SU-DHL-6 (cell line): ENCODE measurements at regions not wholly inside any gene's neighbourhood (a gene's known extent, or its start where the extent isn't known, plus 50 kb on each side); places are given as distances from the start of the nearest gene placed in this dataset.

Source experiments
- EZH2phosphoT487 ChIP-seq: fragments of 200-600 bp; sonication (generic), shearing (Covaris generic); conservative IDR thresholded peaks from 2 replicates; pipeline ENCODE4 v1.6.1; 2018; ENCODE audit warnings: mild to moderate bottlenecking, antibody characterized with exemption, low read length, moderate library complexity, mixed read lengths
- TF ChIP-seq, protein P1 (sequence below): fragments of 200-600 bp; sonication (generic); IDR thresholded peaks from one replicate; pipeline ENCODE4 v1.5.1; 2017; ENCODE audit warnings: antibody characterized with exemption, mild to moderate bottlenecking, low read length, moderate library complexity; ENCODE audit not compliant: insufficient read depth, poor library complexity, severe bottlenecking

DNA sequence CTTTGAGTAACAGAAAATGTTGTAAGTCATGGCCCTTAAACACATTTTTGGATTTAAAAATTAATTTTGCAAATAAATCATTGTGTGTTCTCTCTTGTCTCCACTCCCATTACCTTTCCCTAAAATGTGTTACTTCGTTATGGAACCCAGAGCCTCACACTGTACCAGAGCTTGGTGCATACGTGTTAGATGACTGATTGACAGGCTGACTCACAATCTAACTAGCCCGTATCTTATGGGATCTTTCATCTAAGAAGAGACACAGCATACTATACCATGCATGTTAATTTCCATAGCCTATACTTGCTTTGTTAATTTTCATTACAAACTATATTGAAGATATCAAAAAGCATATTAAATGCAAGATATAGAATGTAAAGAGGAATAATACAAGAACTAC lies 87.1 kb downstream of the SPRY4 start:
- TF ChIP-seq, protein P1, sequence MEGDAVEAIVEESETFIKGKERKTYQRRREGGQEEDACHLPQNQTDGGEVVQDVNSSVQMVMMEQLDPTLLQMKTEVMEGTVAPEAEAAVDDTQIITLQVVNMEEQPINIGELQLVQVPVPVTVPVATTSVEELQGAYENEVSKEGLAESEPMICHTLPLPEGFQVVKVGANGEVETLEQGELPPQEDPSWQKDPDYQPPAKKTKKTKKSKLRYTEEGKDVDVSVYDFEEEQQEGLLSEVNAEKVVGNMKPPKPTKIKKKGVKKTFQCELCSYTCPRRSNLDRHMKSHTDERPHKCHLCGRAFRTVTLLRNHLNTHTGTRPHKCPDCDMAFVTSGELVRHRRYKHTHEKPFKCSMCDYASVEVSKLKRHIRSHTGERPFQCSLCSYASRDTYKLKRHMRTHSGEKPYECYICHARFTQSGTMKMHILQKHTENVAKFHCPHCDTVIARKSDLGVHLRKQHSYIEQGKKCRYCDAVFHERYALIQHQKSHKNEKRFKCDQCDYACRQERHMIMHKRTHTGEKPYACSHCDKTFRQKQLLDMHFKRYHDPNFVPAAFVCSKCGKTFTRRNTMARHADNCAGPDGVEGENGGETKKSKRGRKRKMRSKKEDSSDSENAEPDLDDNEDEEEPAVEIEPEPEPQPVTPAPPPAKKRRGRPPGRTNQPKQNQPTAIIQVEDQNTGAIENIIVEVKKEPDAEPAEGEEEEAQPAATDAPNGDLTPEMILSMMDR: no peak
- TF ChIP-seq EZH2phosphoT487: no peak
